ENCODE measurements at regions not wholly inside any gene's neighbourhood (a gene's known extent, or its start where the extent isn't known, plus 50 kb on each side); places are given as distances from the start of the nearest gene placed in this dataset.
A peak's percentile ranks its signal among the peaks of the same experiment; 100 is the strongest.
"Not testable (repeated sequence)": the region's sequence is repeated elsewhere in the genome, so short reads cannot be mapped to it uniquely, and the experiment has no call there.

DNA sequence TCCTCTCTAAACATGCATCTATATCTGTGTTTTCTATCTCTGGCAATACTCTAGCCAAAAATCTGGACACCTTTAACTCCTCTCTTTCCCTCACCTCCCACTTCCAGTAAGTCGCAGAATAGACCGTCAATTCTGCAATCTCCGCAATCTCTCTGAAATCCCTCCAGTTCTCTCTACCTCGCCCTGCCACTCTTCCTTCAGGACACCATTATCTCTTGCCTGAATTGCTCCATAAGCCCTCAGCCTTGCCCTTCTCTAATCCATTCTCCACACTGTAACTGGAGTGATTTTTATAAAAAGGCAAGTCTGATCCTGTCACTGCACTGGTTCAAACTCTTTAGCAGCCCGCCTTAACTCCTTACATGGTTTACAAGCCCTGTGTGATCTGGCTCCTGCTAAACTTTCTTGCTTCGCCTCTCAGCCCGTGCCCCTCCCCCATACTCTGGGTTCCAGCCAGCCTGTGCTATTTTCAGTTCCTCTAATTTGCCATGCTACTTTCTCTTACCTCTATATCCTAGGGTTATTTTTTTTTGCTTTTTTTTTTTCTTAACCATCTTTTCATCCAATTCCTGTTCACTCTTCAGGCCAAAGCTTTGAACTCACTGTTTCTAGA is 73.0 kb upstream of the ARL17B start:
- H3K4me3 Mint-ChIP-seq; H4K20me1 ChIP-seq (ENCODE audit: control insufficient read depth, insufficient read depth, low read length, poor library complexity, severe bottlenecking); H3K27ac Mint-ChIP-seq; H3K27me3 Mint-ChIP-seq; H3K27me3 ChIP-seq (replicated peaks in 1 of 4; ENCODE audit: control extremely low read depth in 1 of 4, control insufficient read depth in 3 of 4, insufficient read depth in 4 of 4, low read length in 3 of 4); POLR2A ChIA-PET; H3K4me1 Mint-ChIP-seq; H3K4me1 ChIP-seq (ENCODE audit: control insufficient read depth in 2 of 2, insufficient read depth in 2 of 2, low read length in 2 of 2); H3K4me2 ChIP-seq (replicated peaks; ENCODE audit: low read depth, low read length, poor library complexity, severe bottlenecking); DNase-seq; H3K9me3 ChIP-seq (ENCODE audit: control extremely low read depth in 1 of 3, control insufficient read depth in 2 of 3, insufficient read depth in 1 of 3, low read length in 2 of 3); intact Hi-C loops (cut with micrococcal nuclease); H3K4me3 ChIP-seq (ENCODE audit: control extremely low read depth in 1 of 5, extremely low read depth in 1 of 5, insufficient read depth in 1 of 5, low read depth in 2 of 5, low read length in 4 of 5); H3K36me3 ChIP-seq (replicated peaks in 1 of 2; ENCODE audit: control extremely low read depth in 1 of 2, control insufficient read depth in 1 of 2, extremely low read depth in 1 of 2, insufficient read depth in 2 of 2, low read length in 1 of 2); H3K27ac ChIP-seq (ENCODE audit: low read length in 2 of 2); H3K79me2 ChIP-seq (ENCODE audit: control insufficient read depth, insufficient read depth, low read length); CTCF ChIA-PET; H3K9me3 Mint-ChIP-seq (ENCODE audit: insufficient read depth); H3K9ac ChIP-seq (ENCODE audit: low read length); H2AFZ ChIP-seq (ENCODE audit: insufficient read depth, low read depth, low read length, poor library complexity, severe bottlenecking): not testable (repeated sequence)
- peak; percentile 99 for ATAC-seq (ENCODE audit: low read depth)
- no CpG with 5 or more reads among the region's 7 CpGs for WGBS (ENCODE audit: insufficient coverage)

DNA sequence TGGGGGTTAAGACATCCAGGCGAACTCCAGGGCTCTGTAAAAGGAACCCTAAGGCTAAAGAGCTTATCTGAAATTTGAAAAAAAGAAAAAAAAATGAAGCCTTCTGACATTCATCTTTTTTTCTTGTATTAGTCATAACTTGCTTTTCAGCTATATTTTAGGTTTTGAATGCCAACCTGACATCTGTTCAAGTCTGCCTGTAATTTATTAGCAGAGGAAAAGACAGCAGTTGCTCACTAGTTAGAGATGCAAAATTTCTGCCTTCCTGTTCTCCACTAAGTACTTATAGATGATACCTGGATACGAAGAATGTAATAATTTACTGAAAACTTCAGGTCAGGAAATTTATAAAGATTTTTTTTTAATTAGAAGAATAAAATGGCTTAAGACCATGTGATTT is 68.7 kb upstream of the ARL17B start:
- H3K4me3 ChIP-seq (ENCODE audit: control extremely low read depth in 1 of 5, extremely low read depth in 1 of 5, insufficient read depth in 1 of 5, low read depth in 2 of 5, low read length in 4 of 5); H4K20me1 ChIP-seq (ENCODE audit: control insufficient read depth, insufficient read depth, low read length, poor library complexity, severe bottlenecking); H3K27ac Mint-ChIP-seq; intact Hi-C loops (cut with micrococcal nuclease); H3K27me3 Mint-ChIP-seq; H3K27me3 ChIP-seq (replicated peaks in 1 of 4; ENCODE audit: control extremely low read depth in 1 of 4, control insufficient read depth in 3 of 4, insufficient read depth in 4 of 4, low read length in 3 of 4); H3K4me1 ChIP-seq (ENCODE audit: control insufficient read depth in 2 of 2, insufficient read depth in 2 of 2, low read length in 2 of 2); H3K4me2 ChIP-seq (replicated peaks; ENCODE audit: low read depth, low read length, poor library complexity, severe bottlenecking); H3K4me3 Mint-ChIP-seq; H3K36me3 ChIP-seq (replicated peaks in 1 of 2; ENCODE audit: control extremely low read depth in 1 of 2, control insufficient read depth in 1 of 2, extremely low read depth in 1 of 2, insufficient read depth in 2 of 2, low read length in 1 of 2); H3K79me2 ChIP-seq (ENCODE audit: control insufficient read depth, insufficient read depth, low read length); H2AFZ ChIP-seq (ENCODE audit: insufficient read depth, low read depth, low read length, poor library complexity, severe bottlenecking); ATAC-seq (ENCODE audit: low read depth); H3K27ac ChIP-seq (ENCODE audit: low read length in 2 of 2); H3K9me3 Mint-ChIP-seq (ENCODE audit: insufficient read depth); H3K9ac ChIP-seq (ENCODE audit: low read length); H3K9me3 ChIP-seq (ENCODE audit: control extremely low read depth in 1 of 3, control insufficient read depth in 2 of 3, insufficient read depth in 1 of 3, low read length in 2 of 3); POLR2A ChIA-PET; H3K4me1 Mint-ChIP-seq; CTCF ChIA-PET; DNase-seq: not testable (repeated sequence)
- WGBS (ENCODE audit: insufficient coverage), result no CpG with 5 or more reads among the region's 2 CpGs

DNA sequence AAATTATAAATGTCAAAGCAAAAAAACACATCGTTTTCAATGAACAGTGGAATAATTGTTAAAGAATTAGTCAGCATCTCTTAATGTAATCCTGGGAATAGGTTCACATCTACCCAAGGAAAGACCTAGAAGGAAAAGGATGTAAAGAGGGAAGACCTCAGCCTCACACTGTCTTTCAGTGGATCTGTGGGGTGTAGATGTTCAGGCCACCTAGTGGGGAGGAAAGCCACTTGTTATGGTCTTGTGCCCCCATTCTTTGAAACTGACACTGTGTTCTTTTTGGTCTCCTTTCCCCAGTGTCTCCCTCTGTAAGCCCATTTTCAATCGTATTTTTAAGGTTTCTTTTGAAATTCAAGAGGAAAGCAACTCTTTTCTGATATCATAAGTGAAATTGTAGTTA is 68.1 kb upstream of the ARL17B start:
- H3K4me1 ChIP-seq (ENCODE audit: control insufficient read depth in 2 of 2, insufficient read depth in 2 of 2, low read length in 2 of 2); intact Hi-C loops (cut with micrococcal nuclease); H3K4me1 Mint-ChIP-seq; H2AFZ ChIP-seq (ENCODE audit: insufficient read depth, low read depth, low read length, poor library complexity, severe bottlenecking); H3K4me3 Mint-ChIP-seq; H3K4me2 ChIP-seq (replicated peaks; ENCODE audit: low read depth, low read length, poor library complexity, severe bottlenecking); H3K27ac Mint-ChIP-seq; H4K20me1 ChIP-seq (ENCODE audit: control insufficient read depth, insufficient read depth, low read length, poor library complexity, severe bottlenecking); H3K9me3 Mint-ChIP-seq (ENCODE audit: insufficient read depth); H3K36me3 ChIP-seq (replicated peaks in 1 of 2; ENCODE audit: control extremely low read depth in 1 of 2, control insufficient read depth in 1 of 2, extremely low read depth in 1 of 2, insufficient read depth in 2 of 2, low read length in 1 of 2); DNase-seq; H3K9me3 ChIP-seq (ENCODE audit: control extremely low read depth in 1 of 3, control insufficient read depth in 2 of 3, insufficient read depth in 1 of 3, low read length in 2 of 3); H3K79me2 ChIP-seq (ENCODE audit: control insufficient read depth, insufficient read depth, low read length); H3K27me3 Mint-ChIP-seq; H3K4me3 ChIP-seq (ENCODE audit: control extremely low read depth in 1 of 5, extremely low read depth in 1 of 5, insufficient read depth in 1 of 5, low read depth in 2 of 5, low read length in 4 of 5); CTCF ChIA-PET; POLR2A ChIA-PET; ATAC-seq (ENCODE audit: low read depth); H3K27ac ChIP-seq (ENCODE audit: low read length in 2 of 2); H3K27me3 ChIP-seq (replicated peaks in 1 of 4; ENCODE audit: control extremely low read depth in 1 of 4, control insufficient read depth in 3 of 4, insufficient read depth in 4 of 4, low read length in 3 of 4); H3K9ac ChIP-seq (ENCODE audit: low read length): not testable (repeated sequence)
- WGBS (ENCODE audit: insufficient coverage), result no CpG with 5 or more reads among the region's 2 CpGs

Data from B cell (primary cell).